ENCODE measurements at regions not wholly inside any gene's neighbourhood (a gene's known extent, or its start where the extent isn't known, plus 50 kb on each side); places are given as distances from the start of the nearest gene placed in this dataset.

- TF ChIP-seq CTCF (conservative IDR thresholded peaks at IDR 0.05; ENCODE audit: low read depth in 2 of 2): no peak
- TF ChIP-seq POLR2AphosphoS5 (IDR thresholded peaks at IDR 0.05; ENCODE audit: low read depth): no peak
- TF ChIP-seq EZH2phosphoT487 (IDR thresholded peaks at IDR 0.05; ENCODE audit: unreplicated experiment): no peak
- no peak for TF ChIP-seq JUNB (IDR thresholded peaks at IDR 0.05; ENCODE audit: unreplicated experiment)
- TF ChIP-seq REST (IDR thresholded peaks at IDR 0.05; ENCODE audit: unreplicated experiment): no peak
- no peak for TF ChIP-seq EZH2 (IDR thresholded peaks at IDR 0.05; ENCODE audit: low read depth, unreplicated experiment)
- TF ChIP-seq ZNF114 (CRISPR knock-in tag; IDR thresholded peaks at IDR 0.05): no peak
- TF ChIP-seq ETS1 (IDR thresholded peaks at IDR 0.05): no peak
- no peak for TF ChIP-seq CREB1 (CRISPR knock-in tag; IDR thresholded peaks at IDR 0.05; ENCODE audit: low read depth)
- TF ChIP-seq ZNF331 (CRISPR knock-in tag; IDR thresholded peaks at IDR 0.05; ENCODE audit: low read depth): no peak
- TF ChIP-seq, protein P1, sequence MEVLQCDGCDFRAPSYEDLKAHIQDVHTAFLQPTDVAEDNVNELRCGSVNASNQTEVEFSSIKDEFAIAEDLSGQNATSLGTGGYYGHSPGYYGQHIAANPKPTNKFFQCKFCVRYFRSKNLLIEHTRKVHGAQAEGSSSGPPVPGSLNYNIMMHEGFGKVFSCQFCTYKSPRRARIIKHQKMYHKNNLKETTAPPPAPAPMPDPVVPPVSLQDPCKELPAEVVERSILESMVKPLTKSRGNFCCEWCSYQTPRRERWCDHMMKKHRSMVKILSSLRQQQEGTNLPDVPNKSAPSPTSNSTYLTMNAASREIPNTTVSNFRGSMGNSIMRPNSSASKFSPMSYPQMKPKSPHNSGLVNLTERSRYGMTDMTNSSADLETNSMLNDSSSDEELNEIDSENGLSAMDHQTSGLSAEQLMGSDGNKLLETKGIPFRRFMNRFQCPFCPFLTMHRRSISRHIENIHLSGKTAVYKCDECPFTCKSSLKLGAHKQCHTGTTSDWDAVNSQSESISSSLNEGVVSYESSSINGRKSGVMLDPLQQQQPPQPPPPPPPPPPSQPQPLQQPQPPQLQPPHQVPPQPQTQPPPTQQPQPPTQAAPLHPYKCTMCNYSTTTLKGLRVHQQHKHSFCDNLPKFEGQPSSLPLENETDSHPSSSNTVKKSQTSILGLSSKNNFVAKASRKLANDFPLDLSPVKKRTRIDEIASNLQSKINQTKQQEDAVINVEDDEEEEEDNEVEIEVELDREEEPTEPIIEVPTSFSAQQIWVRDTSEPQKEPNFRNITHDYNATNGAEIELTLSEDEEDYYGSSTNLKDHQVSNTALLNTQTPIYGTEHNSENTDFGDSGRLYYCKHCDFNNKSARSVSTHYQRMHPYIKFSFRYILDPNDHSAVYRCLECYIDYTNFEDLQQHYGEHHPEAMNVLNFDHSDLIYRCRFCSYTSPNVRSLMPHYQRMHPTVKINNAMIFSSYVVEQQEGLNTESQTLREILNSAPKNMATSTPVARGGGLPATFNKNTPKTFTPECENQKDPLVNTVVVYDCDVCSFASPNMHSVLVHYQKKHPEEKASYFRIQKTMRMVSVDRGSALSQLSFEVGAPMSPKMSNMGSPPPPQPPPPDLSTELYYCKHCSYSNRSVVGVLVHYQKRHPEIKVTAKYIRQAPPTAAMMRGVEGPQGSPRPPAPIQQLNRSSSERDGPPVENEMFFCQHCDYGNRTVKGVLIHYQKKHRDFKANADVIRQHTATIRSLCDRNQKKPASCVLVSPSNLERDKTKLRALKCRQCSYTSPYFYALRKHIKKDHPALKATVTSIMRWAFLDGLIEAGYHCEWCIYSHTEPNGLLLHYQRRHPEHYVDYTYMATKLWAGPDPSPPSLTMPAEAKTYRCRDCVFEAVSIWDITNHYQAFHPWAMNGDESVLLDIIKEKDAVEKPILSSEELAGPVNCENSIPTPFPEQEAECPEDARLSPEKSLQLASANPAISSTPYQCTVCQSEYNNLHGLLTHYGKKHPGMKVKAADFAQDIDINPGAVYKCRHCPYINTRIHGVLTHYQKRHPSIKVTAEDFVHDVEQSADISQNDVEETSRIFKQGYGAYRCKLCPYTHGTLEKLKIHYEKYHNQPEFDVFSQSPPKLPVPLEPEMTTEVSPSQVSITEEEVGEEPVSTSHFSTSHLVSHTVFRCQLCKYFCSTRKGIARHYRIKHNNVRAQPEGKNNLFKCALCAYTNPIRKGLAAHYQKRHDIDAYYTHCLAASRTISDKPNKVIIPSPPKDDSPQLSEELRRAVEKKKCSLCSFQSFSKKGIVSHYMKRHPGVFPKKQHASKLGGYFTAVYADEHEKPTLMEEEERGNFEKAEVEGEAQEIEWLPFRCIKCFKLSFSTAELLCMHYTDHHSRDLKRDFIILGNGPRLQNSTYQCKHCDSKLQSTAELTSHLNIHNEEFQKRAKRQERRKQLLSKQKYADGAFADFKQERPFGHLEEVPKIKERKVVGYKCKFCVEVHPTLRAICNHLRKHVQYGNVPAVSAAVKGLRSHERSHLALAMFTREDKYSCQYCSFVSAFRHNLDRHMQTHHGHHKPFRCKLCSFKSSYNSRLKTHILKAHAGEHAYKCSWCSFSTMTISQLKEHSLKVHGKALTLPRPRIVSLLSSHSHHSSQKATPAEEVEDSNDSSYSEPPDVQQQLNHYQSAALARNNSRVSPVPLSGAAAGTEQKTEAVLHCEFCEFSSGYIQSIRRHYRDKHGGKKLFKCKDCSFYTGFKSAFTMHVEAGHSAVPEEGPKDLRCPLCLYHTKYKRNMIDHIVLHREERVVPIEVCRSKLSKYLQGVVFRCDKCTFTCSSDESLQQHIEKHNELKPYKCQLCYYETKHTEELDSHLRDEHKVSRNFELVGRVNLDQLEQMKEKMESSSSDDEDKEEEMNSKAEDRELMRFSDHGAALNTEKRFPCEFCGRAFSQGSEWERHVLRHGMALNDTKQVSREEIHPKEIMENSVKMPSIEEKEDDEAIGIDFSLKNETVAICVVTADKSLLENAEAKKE (CRISPR knock-in tag; IDR thresholded peaks at IDR 0.05): no peak
- no peak for TF ChIP-seq STAT1 (IDR thresholded peaks at IDR 0.05; ENCODE audit: unreplicated experiment)
- TF ChIP-seq NANOG (IDR thresholded peaks at IDR 0.05; ENCODE audit: borderline replicate concordance): no peak
Measured at GRCh38 chr3:106577241-106577640, 708.4 kb upstream of the CBLB start.

Data from GM23338 (cell line).